ENCODE measurements at regions not wholly inside any gene's neighbourhood (a gene's known extent, or its start where the extent isn't known, plus 50 kb on each side); places are given as distances from the start of the nearest gene placed in this dataset.
"Not testable (repeated sequence)": the region's sequence is repeated elsewhere in the genome, so short reads cannot be mapped to it uniquely, and the experiment has no call there.

GRCh38 chr13:25017808-25018728 lies 77.9 kb upstream of the PABPC3 start:
- not testable (repeated sequence) for TF ChIP-seq HMG20B (CRISPR knock-in tag; conservative IDR thresholded peaks at IDR 0.05); ZNF720 (CRISPR knock-in tag; IDR thresholded peaks at IDR 0.05); KAT8 (CRISPR knock-in tag; IDR thresholded peaks at IDR 0.05); ZSCAN5A (CRISPR knock-in tag; IDR thresholded peaks at IDR 0.05; ENCODE audit: borderline replicate concordance); ZFP36 (IDR thresholded peaks at IDR 0.05; ENCODE audit: borderline replicate concordance, low read depth, low read length, partially characterized antibody); GTF2F1 (IDR thresholded peaks at IDR 0.05; ENCODE audit: low read length); ZNF766 (CRISPR knock-in tag; IDR thresholded peaks at IDR 0.05; ENCODE audit: borderline replicate concordance); TARDBP (CRISPR knock-in tag; IDR thresholded peaks at IDR 0.05); ZNF589 (CRISPR knock-in tag; conservative IDR thresholded peaks at IDR 0.05)
